Kasumi-1 (cell line): ENCODE measurements at regions not wholly inside any gene's neighbourhood (a gene's known extent, or its start where the extent isn't known, plus 50 kb on each side); places are given as distances from the start of the nearest gene placed in this dataset.
"Not testable (repeated sequence)": the region's sequence is repeated elsewhere in the genome, so short reads cannot be mapped to it uniquely, and the experiment has no call there.

ENCODE experiments used
- DNase-seq, 2 experiments: peaks; one replicate each; lab custom pipeline; 2025; lab: John Stamatoyannopoulos, UW

- DNase-seq = no peak
Observed at GRCh38 chr6:80633412-80633811, 526.9 kb downstream of the BCKDHB start.

GRCh38 chr6:80625405-80625804, 518.9 kb downstream of the BCKDHB start:
- no peak for DNase-seq

DNA sequence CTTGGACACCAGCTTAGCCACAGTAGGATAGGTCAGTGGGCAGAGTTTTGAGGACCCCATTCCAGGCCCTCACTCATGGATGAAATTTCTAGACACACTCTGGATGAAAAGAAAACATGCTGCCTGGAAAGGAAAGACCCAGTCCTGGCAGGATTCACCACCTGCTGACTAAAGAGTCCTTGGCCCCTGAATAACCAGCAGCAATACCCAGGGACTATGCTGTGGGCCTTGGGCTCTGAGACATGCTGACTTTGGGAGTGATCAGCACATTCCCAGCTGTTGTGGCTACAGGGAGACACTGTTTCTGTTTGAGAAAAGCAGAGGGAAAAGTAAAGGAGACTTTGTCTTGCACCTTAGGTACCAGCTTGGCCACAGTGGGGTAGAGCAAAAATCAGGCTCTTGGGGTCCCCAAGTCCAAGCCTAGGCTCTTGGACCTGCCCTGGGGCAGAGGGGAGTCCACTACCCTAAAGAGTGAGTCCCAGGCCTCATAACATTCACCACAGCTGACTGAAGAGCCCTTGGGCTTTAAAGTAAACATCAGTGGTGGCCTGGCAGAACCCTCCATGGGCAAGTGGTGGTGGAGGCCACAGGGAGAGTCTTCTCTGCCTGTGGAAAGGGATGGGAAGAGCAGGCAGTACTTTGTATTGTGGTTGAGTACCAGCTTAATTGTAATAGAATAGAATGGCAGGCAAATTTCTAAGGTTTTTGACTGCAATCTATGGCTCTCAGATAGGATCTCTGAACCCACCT, 516.8 kb downstream of the BCKDHB start:
- no peak for DNase-seq

DNA sequence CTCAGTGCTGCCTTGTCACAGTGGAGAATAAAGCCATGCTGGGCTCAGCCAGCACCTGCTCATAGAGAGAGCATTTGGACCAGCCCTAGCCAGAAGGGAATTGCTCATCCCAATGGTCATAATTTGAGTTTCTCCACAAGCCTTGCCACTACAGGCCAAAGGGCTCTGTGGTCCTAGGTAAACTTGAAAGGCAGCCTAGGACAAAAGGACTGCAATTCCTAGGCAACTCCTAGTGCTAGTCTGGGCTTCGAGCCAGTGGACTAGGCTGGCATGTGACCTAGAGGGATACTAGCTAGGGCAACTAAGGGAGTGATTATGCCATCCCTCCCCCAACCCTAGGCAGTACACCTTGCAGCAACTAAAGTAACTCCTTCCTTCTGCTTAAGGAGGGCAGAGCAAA, 516.2 kb downstream of the BCKDHB start:
- no peak for DNase-seq

DNA sequence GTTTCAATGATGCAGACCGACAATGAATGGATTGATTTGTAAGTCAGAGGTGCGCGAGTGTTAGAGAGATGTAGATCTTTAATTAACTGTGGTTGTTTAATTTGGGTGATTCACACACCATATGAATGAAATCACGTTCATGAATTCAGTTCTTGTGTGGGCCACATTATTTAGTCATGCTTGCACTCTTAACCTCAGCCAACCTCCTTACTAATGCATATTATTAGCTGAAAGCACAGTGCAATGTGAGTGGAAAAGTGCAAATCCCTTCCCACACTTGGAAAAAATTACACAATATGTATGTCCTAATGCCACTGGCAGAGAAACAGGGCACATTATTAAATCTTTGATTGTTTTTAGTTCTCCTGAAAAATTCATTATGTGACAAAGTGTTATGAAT, 512.5 kb downstream of the BCKDHB start:
- DNase-seq = no peak

DNA sequence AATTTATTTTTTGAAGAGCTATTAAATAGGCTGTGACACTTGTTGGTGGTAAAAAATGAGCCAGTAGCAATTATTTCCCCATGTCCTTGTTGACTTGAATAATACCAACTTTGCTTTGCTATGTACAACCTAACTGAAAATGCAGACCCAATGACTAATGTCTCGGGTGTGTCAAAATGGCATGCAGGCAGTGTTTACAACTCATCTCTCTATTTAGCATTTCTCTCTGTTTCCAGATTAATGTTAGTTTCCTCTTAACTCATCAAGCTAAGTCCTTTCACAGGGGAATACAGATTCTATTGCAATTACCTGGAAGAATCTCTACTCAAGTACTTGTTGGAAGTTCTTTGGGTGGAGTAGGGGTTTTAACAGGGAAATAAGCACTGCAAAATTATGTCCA, 504.4 kb downstream of the BCKDHB start:
- DNase-seq = no peak

- DNase-seq = no peak
Observed at GRCh38 chr6:80608881-80609280, 502.4 kb downstream of the BCKDHB start.

- DNase-seq = peak; percentile 7 to 20
Observed at GRCh38 chr6:80607811-80608391, 501.4 kb downstream of the BCKDHB start.

DNA sequence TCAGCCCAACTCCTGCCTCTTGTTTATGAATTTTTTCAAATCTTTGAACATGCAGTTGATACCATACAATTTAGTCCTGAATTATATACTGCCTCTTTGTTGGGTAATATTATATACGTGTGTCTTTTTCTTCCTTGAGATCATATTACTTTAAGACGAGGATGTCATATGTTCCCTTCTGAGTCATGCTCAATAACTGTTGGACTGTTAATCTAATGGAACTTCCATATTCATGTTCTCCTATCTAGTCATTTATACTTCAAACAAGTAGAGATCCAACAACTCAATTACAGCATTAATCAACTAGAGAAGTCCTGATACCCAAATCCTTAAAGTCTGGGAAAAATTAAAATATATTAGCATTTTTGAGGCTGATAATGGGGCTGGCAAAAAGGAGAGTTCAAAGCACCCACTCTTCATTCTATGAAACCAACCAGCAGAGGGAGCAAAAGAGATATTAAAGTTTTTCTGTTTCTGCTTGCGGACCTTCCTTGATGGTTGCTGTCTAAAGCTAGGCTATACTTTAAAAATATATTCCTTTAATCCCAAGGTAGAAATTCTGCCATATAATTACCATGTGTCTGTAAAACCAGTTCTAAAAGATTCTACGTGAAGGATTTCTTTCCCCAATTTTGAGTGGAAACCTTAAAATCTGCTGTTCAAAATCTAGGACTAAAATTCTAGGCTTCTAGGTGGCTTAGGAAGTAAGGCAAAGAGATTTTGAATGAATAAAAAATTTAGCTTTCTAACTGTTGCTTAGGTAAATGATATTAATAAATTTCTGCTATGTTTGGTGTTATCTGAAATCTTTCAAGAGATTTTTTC, 498.9 kb downstream of the BCKDHB start:
- peak; percentile 54 to 66 for DNase-seq

DNA sequence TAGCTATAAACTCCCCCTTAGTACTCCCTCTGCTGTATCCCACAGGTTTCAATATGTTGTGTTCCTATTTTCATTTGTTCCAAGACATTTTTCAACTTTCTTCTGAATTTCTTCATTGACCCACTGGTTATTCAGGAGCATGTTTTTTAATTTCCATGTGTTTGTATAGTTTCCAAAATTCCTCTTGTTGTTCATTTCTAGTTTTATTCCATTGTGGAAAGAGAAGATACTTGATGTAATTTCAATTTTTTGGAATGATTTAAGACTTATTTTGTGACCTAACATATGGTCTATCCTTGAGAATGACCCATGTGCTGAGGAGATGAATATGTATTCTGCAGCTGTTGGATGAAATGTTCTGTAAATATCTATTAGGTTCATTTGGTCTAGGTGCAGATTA, 497.2 kb downstream of the BCKDHB start:
- no peak for DNase-seq

GRCh38 chr6:80594461-80594860, 488.0 kb downstream of the BCKDHB start:
- no peak for DNase-seq

GRCh38 chr6:80592436-80592835, 486.0 kb downstream of the BCKDHB start:
- DNase-seq = no peak

GRCh38 chr6:80586242-80586641, 479.8 kb downstream of the BCKDHB start:
- no peak for DNase-seq

DNA sequence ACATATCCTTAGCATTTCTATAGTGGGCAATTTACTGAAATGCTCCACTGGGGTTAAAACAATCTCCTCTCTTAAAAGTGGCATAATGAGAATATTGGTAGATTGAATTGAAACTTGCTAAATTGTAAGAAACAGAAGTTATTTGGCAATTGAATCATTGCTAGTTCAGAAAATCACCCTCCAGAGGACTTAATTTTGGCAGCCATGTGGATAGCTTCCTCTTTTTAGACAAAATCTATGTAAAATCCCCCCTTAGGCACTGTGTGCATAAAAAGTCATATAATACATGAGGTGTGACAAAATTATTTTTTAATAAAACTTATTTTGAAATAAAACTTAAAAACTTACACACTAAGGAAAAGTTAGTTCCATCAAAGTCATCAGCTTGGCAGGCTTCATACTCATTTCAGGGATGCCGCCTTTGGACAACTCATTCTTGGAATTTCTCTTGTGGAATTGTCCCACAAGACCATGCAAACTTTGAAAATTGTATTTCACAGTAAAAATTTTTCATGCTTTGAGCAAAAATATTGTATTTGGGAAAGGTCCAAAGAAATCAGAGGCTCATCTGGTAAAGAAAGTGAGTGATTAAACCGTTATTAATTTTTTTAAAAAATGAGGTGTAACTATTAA, 473.0 kb downstream of the BCKDHB start:
- DNase-seq = peak; percentile 9 to 20

- DNase-seq = not testable (repeated sequence)
Observed at GRCh38 chr6:80573320-80573719, 466.8 kb downstream of the BCKDHB start.

- DNase-seq = no peak
Observed at GRCh38 chr6:80566361-80566760, 459.9 kb downstream of the BCKDHB start.

GRCh38 chr6:80553071-80553740, 446.7 kb downstream of the BCKDHB start:
- DNase-seq = no peak

GRCh38 chr6:80550748-80551147, 444.3 kb downstream of the BCKDHB start:
- DNase-seq = no peak

DNA sequence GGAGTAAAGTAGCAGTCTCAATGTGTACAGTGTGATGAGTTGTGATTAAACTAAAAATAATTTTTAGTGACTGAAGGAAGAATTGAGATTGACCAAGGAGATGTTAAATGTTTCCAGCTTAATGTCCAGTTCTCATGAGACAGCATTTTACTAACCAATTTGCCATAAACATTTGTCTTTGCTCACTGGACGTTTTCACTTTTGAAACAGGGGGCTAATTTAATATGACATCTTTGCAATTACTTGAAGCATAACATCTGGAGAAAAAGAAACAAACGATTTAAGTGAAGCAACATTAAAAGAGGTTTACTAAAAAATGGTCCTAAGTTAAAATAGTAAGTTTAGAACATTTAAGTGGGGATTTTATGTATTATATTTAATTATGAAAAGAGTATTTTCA, 443.8 kb downstream of the BCKDHB start:
- DNase-seq = no peak

DNA sequence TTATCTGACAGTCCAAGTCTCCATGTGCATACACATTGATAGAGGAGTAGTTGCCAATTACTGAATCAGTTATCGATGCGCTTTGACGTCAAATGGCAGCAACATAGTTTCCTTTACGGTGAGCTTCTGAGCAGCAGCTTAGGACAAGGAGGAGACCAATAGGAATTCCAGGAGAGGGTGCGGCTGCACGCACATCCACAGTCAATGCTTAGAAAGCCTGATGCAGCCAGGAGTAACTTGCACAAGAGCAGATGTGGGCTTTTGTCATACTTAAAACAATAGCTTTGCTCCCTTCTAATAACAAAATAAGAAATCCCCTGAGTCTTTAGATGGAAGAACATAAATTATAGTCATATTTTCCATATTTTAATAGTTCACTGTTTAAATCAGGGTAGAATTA, 442.1 kb downstream of the BCKDHB start:
- DNase-seq = no peak

GRCh38 chr6:80547827-80548226, 441.4 kb downstream of the BCKDHB start:
- DNase-seq = no peak
